HepG2 (cell line): ENCODE measurements at regions not wholly inside any gene's neighbourhood (a gene's known extent, or its start where the extent isn't known, plus 50 kb on each side); places are given as distances from the start of the nearest gene placed in this dataset.

ENCODE experiments used
- ATAC-seq: fragments of 200-7000 bp; cut with Tn5 transposase; 3 replicates; pipeline ENCODE4 v1.9.1; 2020; ENCODE audit warnings: mild to moderate bottlenecking, moderate library complexity
- BruUV-seq: library from RNA; stranded (reverse); fragments of 400-500 nt; replicated peaks from 2 replicates; lab custom pipeline; 2021; lab: Mats Ljungman, UMichigan
- CTCF ChIA-PET: fragments of 300-600 bp; formaldehyde crosslinking; extraction: SDS; loops from one replicate; lab custom pipeline; 2021; ENCODE audit warnings: low total read pairs, inconsistent platforms, low intra/inter-chr PET ratio; lab: Yijun Ruan, JAX
- POLR2A ChIA-PET: fragments of 350-600 bp; sonication (Branson Sonifier 250); formaldehyde crosslinking; loops from one replicate; lab custom pipeline; 2020; ENCODE audit warnings: antibody characterized with exemption, inconsistent platforms; lab: Yijun Ruan, JAX
- DNase-seq: peaks from one replicate; pipeline ENCODE4 v3.0.0-alpha.2; 2015; ENCODE audit warnings: low spot score
- FAIRE-seq: peaks from 3 replicates; lab custom pipeline; 2011; peaks lifted over from hg19 to GRCh38; lab: Jason Lieb, UNC
- H2AFZ ChIP-seq: one replicate; pipeline ENCODE4 v1.6.1; 2011; ENCODE audit warnings: low read length, inconsistent platforms
- H3K27ac ChIP-seq: fragments of 300-600 bp; 3 replicates; pipeline ENCODE4 v1.8.0; 2011; ENCODE audit warnings: mixed run types, mild to moderate bottlenecking, mixed read lengths, low read length, inconsistent platforms; ENCODE audit not compliant: insufficient read depth; ENCODE audit errors: extremely low read length
- H3K27me3 ChIP-seq, 2 experiments: fragments of 200-600 bp in 1 of 2; 2 replicates in 1 of 2; 3 replicates in 1 of 2; pipeline versions ENCODE4 v1.6.0 to v1.8.0; 2011; ENCODE audit warnings: low read length in 2 of 2, mild to moderate bottlenecking in 2 of 2, moderate library complexity in 2 of 2, inconsistent platforms in 1 of 2; ENCODE audit not compliant: insufficient read depth in 2 of 2, control insufficient read depth in 1 of 2
- H3K36me3 ChIP-seq, 2 experiments: fragments of 200-600 bp in 1 of 2; replicated peaks in 1 of 2; 2 replicates in 1 of 2; 3 replicates in 1 of 2; pipeline versions ENCODE4 v1.5.1 to v1.8.0; 2011; ENCODE audit warnings: low read length in 2 of 2, inconsistent platforms in 1 of 2; ENCODE audit not compliant: insufficient read depth in 2 of 2, control insufficient read depth in 1 of 2
- H3K4me1 ChIP-seq: 2 replicates; pipeline ENCODE4 v1.5.1; 2012; ENCODE audit warnings: low read length, inconsistent platforms; ENCODE audit not compliant: insufficient read depth
- H3K4me2 ChIP-seq: 2 replicates; pipeline ENCODE4 v1.6.0; 2011; ENCODE audit warnings: low read depth, low read length, inconsistent platforms
- H3K4me3 ChIP-seq, 3 experiments: fragments of 200-600 bp in 1 of 3; sonication (generic), shearing (Covaris generic) in 1 of 3; replicated peaks in 1 of 3; 2 replicates each; pipeline ENCODE4 v1.5.1; 2011 to 2016; ENCODE audit warnings: low read length in 3 of 3, inconsistent platforms in 2 of 3, low read depth in 2 of 3, mild to moderate bottlenecking in 2 of 3, control low read depth in 1 of 3, mixed read lengths in 1 of 3; ENCODE audit not compliant: insufficient read depth in 1 of 3
- H3K79me2 ChIP-seq: one replicate; pipeline ENCODE4 v1.6.1; 2011; ENCODE audit warnings: low read length, inconsistent platforms; ENCODE audit not compliant: insufficient read depth
- H3K9ac ChIP-seq: 2 replicates; pipeline ENCODE4 v1.6.0; 2011; ENCODE audit warnings: mild to moderate bottlenecking, low read depth, low read length, inconsistent platforms; ENCODE audit not compliant: insufficient read depth
- H3K9me3 ChIP-seq: 2 replicates; pipeline ENCODE4 v1.5.1; 2012; ENCODE audit warnings: mild to moderate bottlenecking, low read length
- H4K20me1 ChIP-seq: 2 replicates; pipeline ENCODE4 v1.6.0; 2011; ENCODE audit warnings: inconsistent platforms, mild to moderate bottlenecking, low read length, moderate library complexity; ENCODE audit not compliant: insufficient read depth
- ATF5 ChIP-seq: sonication (generic); formaldehyde crosslinking; IDR thresholded peaks from 2 replicates; pipeline ENCODE4 v1.4.0; 2020; ENCODE audit warnings: mild to moderate bottlenecking, low read depth, missing genetic modification reagents
- CHCHD3 ChIP-seq: sonication (generic); formaldehyde crosslinking; IDR thresholded peaks from 2 replicates; pipeline ENCODE4 v1.8.0; 2022; ENCODE audit warnings: mild to moderate bottlenecking, missing genetic modification reagents, moderate library complexity
- ELF1 ChIP-seq: sonication (generic); formaldehyde crosslinking; IDR thresholded peaks from 2 replicates; pipeline ENCODE4 v1.4.0; 2020; ENCODE audit warnings: missing genetic modification reagents
- MIXL1 ChIP-seq: IDR thresholded peaks from 2 replicates; pipeline ENCODE4 v1.6.1; 2016
- PITX1 ChIP-seq: sonication (generic); formaldehyde crosslinking; IDR thresholded peaks from 2 replicates; pipeline ENCODE4 v1.5.1; 2020; ENCODE audit warnings: mild to moderate bottlenecking, missing genetic modification reagents
- SMARCC2 ChIP-seq: fragments of 450-650 bp; IDR thresholded peaks from 2 replicates; pipeline ENCODE4 v1.6.1; 2017; ENCODE audit warnings: antibody characterized with exemption, mild to moderate bottlenecking
- SNAI1 ChIP-seq: sonication (generic); formaldehyde crosslinking; IDR thresholded peaks from 2 replicates; pipeline ENCODE4 v1.5.0; 2020; ENCODE audit warnings: mild to moderate bottlenecking, missing genetic modification reagents, borderline replicate concordance
- U2AF1 ChIP-seq: fragments of 200-400 bp; formaldehyde crosslinking; optimal IDR thresholded peaks from 2 replicates; pipeline ENCODE3; 2017; ENCODE audit warnings: mild to moderate bottlenecking, low read depth, low read length
- YY1 ChIP-seq: IDR thresholded peaks from 2 replicates; pipeline ENCODE4 v1.6.1; 2011; ENCODE audit warnings: low read length, low read depth, moderate library complexity, mild to moderate bottlenecking; ENCODE audit not compliant: insufficient read depth, insufficient replicate concordance
- ZBTB1 ChIP-seq: sonication (generic); formaldehyde crosslinking; IDR thresholded peaks from 2 replicates; pipeline ENCODE4 v1.4.0; 2020; ENCODE audit warnings: missing genetic modification reagents, borderline replicate concordance
- ZBTB26 ChIP-seq: IDR thresholded peaks from 2 replicates; pipeline ENCODE4 v1.6.1; 2016; ENCODE audit warnings: missing compliant biosample characterization, missing genetic modification reagents, borderline replicate concordance
- ZMYM4 ChIP-seq: sonication (generic); formaldehyde crosslinking; IDR thresholded peaks from 2 replicates; pipeline ENCODE4 v1.8.1; 2023; ENCODE audit warnings: mild to moderate bottlenecking, missing genetic modification reagents
- ZNF570 ChIP-seq: sonication (generic); formaldehyde crosslinking; IDR thresholded peaks from 2 replicates; pipeline ENCODE4 v1.4.0; 2020; ENCODE audit warnings: mild to moderate bottlenecking, missing genetic modification reagents, borderline replicate concordance
- WGBS: methylation state at CpG from one replicate; pipeline ENCODE4 v1.1.6; 2017; ENCODE audit warnings: low lambda C conversion rate; 5-methylcytosine and 5-hydroxymethylcytosine counted together
- in situ Hi-C: cut with HindIII; loops from 2 replicates; pipeline ENCODE4 v1.10.0; 2017; ENCODE audit warnings: low pct_unique_long_range_greater_than_20kb; ENCODE audit not compliant: extremely low pct_ligation_motif_present
- intact Hi-C: fragments of 100-400 bp; cut with micrococcal nuclease; formaldehyde crosslinking; loops from one replicate; pipeline ENCODE4 v1.10.0; 2022; ENCODE audit not compliant: unreplicated experiment
- TF ChIP-seq, protein P1 (sequence below): sonication (generic); formaldehyde crosslinking; IDR thresholded peaks from 2 replicates; pipeline ENCODE4 v1.8.0; 2022; ENCODE audit warnings: missing genetic modification reagents, low read depth, mild to moderate bottlenecking, borderline replicate concordance
- TF ChIP-seq, protein P2 (sequence below): sonication (generic); formaldehyde crosslinking; IDR thresholded peaks from 2 replicates; pipeline ENCODE4 v1.4.0; 2020; ENCODE audit warnings: low read depth, missing genetic modification reagents

DNA sequence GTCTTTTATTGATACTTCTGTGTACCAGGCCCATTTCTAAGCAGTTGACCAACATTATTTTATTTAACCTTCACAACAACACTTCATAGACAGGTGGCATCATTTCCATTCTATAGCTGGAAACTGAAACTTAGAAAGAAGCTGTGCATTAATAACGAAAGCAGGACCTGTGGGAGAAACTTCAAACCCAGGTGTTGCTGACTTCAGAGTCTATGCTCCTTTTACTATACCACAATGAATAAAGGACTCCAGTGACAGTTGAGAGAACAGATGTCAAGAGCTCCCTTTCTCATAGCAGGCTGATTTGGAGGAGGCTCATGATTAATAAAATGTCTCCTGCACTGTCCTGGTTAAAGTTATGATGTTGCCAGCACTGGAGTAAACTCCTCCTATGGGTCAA, 56.6 kb upstream of the POU3F2 start:
- Histone ChIP-seq H3K27me3 (no peaks in the 10 kb centered on the region), H3K9me3 (no peaks in the 10 kb centered on the region), H4K20me1 (no peaks in the 10 kb centered on the region), H3K27ac (no peak overlapping the region), H2AFZ (no peak overlapping the region), H3K4me2 (no peak overlapping the region), H3K79me2 (no peaks in the 10 kb centered on the region), H3K9ac (no peak overlapping the region), H3K4me3 (no peak overlapping the region), H3K4me1 (peaks cover 10% of the 10 kb centered on the region), H3K36me3 (no peaks in the 10 kb centered on the region)
- in situ Hi-C loops = no loop called here
- no peak for FAIRE-seq
- 0% methylated on average over 1 of the region's 1 CpG for WGBS
- POLR2A ChIA-PET = no interaction called here
- intact Hi-C loops = no loop called here
- TF ChIP-seq ZBTB1 (CRISPR knock-in tag) (no peak), ZNF570 (no peak), CHCHD3 (CRISPR knock-in tag) (no peak), YY1 (no peak), SNAI1 (CRISPR knock-in tag) (no peak), ZBTB26 (no peak), ATF5 (CRISPR knock-in tag) (no peak), U2AF1 (no peak), ELF1 (CRISPR knock-in tag) (no peak), MIXL1 (CRISPR knock-in tag) (no peak), PITX1 (CRISPR knock-in tag) (no peak), SMARCC2 (no peak), ZMYM4 (no peak)
- TF ChIP-seq, protein P1, sequence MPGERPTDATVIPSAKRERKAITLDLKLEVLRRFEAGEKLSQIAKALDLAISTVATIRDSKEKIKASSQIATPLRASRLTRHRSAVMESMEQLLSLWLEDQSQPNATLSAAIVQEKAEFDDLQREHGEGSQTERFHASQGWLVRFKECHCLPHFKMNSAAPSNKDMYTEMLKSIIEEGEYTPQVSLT (CRISPR knock-in tag) = no peak
- TF ChIP-seq, protein P2, sequence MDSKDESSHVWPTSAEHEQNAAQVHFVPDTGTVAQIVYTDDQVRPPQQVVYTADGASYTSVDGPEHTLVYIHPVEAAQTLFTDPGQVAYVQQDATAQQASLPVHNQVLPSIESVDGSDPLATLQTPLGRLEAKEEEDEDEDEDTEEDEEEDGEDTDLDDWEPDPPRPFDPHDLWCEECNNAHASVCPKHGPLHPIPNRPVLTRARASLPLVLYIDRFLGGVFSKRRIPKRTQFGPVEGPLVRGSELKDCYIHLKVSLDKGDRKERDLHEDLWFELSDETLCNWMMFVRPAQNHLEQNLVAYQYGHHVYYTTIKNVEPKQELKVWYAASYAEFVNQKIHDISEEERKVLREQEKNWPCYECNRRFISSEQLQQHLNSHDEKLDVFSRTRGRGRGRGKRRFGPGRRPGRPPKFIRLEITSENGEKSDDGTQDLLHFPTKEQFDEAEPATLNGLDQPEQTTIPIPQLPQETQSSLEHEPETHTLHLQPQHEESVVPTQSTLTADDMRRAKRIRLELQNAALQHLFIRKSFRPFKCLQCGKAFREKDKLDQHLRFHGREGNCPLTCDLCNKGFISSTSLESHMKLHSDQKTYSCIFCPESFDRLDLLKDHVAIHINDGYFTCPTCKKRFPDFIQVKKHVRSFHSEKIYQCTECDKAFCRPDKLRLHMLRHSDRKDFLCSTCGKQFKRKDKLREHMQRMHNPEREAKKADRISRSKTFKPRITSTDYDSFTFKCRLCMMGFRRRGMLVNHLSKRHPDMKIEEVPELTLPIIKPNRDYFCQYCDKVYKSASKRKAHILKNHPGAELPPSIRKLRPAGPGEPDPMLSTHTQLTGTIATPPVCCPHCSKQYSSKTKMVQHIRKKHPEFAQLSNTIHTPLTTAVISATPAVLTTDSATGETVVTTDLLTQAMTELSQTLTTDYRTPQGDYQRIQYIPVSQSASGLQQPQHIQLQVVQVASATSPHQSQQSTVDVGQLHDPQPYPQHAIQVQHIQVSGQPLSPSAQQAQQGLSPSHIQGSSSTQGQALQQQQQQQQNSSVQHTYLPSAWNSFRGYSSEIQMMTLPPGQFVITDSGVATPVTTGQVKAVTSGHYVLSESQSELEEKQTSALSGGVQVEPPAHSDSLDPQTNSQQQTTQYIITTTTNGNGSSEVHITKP (CRISPR knock-in tag) = no peak
- BruUV-seq = no TSS peak
- DNase-seq = no peak
- ATAC-seq = no peak
- CTCF ChIA-PET = no interaction called here
